ENCODE measurements at regions not wholly inside any gene's neighbourhood (a gene's known extent, or its start where the extent isn't known, plus 50 kb on each side); places are given as distances from the start of the nearest gene placed in this dataset.
"Not testable (repeated sequence)": the region's sequence is repeated elsewhere in the genome, so short reads cannot be mapped to it uniquely, and the experiment has no call there.

DNA sequence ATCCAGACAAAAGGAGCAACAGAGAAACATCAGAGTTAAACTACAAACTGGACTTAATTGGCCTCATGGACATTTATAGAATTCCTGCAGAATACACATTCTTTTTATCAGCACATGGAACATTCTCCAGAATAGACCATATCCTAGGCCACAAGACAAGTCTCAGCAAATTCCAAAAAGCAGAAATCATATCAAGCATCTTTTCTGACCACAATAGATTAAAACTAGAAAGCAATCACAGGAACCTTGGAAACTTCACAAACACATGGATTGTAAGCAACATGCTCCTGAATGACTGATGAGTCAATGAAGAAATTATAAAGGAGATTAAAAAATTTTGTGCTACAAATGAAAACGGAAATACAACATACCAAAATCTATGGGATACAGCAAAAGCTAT, 526.7 kb downstream of the PCDH7 start:
- no peaks in the 10 kb centered on the region for H3K27me3 ChIP-seq
- 89% methylated on average over 1 of the region's 1 CpG for WGBS (ENCODE audit: low lambda C conversion rate, missing lambda C conversion rate)
- no peaks in the 10 kb centered on the region for H3K9me2 ChIP-seq (replicated peaks; ENCODE audit: insufficient read depth)
- no peaks in the 10 kb centered on the region for H3K9me3 ChIP-seq (ENCODE audit: low read depth)
- no peak for TF ChIP-seq CTCF (IDR thresholded peaks at IDR 0.05; ENCODE audit: poor library complexity)
- TF ChIP-seq EZH2 (IDR thresholded peaks at IDR 0.05; ENCODE audit: borderline replicate concordance), result no peak
- no peak for TF ChIP-seq EZH2phosphoT487 (IDR thresholded peaks at IDR 0.05; ENCODE audit: low read depth, severe bottlenecking, unreplicated experiment)
- H3K4me3 ChIP-seq, result no peak overlapping the region
- H3K27ac ChIP-seq, result no peak overlapping the region
- no peaks in the 10 kb centered on the region for H3K4me1 ChIP-seq (ENCODE audit: insufficient read depth)
- no peaks in the 10 kb centered on the region for H3K79me2 ChIP-seq
- no peak overlapping the region for H3K4me2 ChIP-seq
- no peaks in the 10 kb centered on the region for H3K36me3 ChIP-seq (replicated peaks; ENCODE audit: insufficient read depth, low read depth)
- H2AFZ ChIP-seq, result no peak overlapping the region
- DNase-seq (ENCODE audit: low spot score), result no peak
- no peaks in the 10 kb centered on the region for H4K20me1 ChIP-seq (ENCODE audit: insufficient read depth, poor library complexity, severe bottlenecking)

DNA sequence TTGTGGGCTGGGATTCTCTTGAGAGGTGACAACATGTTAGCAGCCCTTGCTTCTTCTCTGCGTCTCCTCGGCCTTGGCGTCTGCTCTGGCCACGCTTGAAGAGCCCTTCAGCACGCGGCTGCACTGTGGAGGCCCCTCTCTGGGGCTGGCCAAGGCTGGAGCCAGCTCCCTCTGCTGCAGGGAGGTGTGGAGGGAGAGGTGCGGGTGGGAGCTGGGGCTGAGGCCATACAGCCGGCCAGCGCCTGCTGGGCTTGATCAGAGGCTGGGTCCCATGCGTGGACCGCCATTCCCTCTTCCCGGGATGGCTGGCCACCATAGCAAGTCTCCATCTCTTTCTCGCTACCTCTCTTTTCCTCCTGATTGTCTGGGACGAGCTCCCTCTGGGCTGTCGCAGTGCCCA, 539.0 kb downstream of the PCDH7 start:
- TF ChIP-seq EZH2phosphoT487 (IDR thresholded peaks at IDR 0.05; ENCODE audit: low read depth, severe bottlenecking, unreplicated experiment) (no peak), EZH2 (IDR thresholded peaks at IDR 0.05; ENCODE audit: borderline replicate concordance) (no peak), CTCF (IDR thresholded peaks at IDR 0.05; ENCODE audit: poor library complexity) (no peak)
- no peaks in the 10 kb centered on the region for H3K9me2 ChIP-seq (replicated peaks; ENCODE audit: insufficient read depth)
- H3K36me3 ChIP-seq (replicated peaks; ENCODE audit: insufficient read depth, low read depth), result no peaks in the 10 kb centered on the region
- no peak for DNase-seq (ENCODE audit: low spot score)
- no peaks in the 10 kb centered on the region for H4K20me1 ChIP-seq (ENCODE audit: insufficient read depth, poor library complexity, severe bottlenecking)
- H3K4me2 ChIP-seq, result no peak overlapping the region
- H3K27me3 ChIP-seq, result no peaks in the 10 kb centered on the region
- H3K4me1 ChIP-seq (ENCODE audit: insufficient read depth), result no peaks in the 10 kb centered on the region
- no peaks in the 10 kb centered on the region for H3K79me2 ChIP-seq
- H3K4me3 ChIP-seq, result no peak overlapping the region
- H3K27ac ChIP-seq, result no peak overlapping the region
- no peaks in the 10 kb centered on the region for H3K9me3 ChIP-seq (ENCODE audit: low read depth)
- WGBS (ENCODE audit: low lambda C conversion rate, missing lambda C conversion rate), result 95% methylated on average over 15 of the region's 15 CpGs
- H2AFZ ChIP-seq, result no peak overlapping the region

DNA sequence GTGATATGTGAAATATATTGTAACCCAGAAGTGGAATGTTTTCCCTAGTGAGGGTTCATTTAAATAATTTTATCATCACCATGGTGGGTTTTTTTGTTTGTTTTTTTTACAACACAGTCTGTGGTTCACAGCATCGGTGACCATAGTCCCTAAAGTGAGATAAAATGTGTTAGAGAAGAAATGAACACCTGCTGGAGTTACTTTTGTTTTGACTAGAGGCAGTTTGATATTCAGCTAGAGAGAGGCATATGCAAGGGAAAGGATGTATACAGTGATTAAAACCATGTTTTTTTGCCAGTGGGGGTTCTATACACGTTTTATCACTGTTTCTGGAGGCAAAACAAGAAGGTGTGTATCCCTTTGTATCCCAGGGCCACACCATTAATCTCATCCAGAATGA, 541.5 kb downstream of the PCDH7 start:
- H3K4me2 ChIP-seq, result no peak overlapping the region
- H3K4me1 ChIP-seq (ENCODE audit: insufficient read depth), result no peaks in the 10 kb centered on the region
- H2AFZ ChIP-seq, result no peak overlapping the region
- TF ChIP-seq EZH2 (IDR thresholded peaks at IDR 0.05; ENCODE audit: borderline replicate concordance) (no peak), CTCF (IDR thresholded peaks at IDR 0.05; ENCODE audit: poor library complexity) (no peak), EZH2phosphoT487 (IDR thresholded peaks at IDR 0.05; ENCODE audit: low read depth, severe bottlenecking, unreplicated experiment) (no peak)
- H3K9me3 ChIP-seq (ENCODE audit: low read depth), result no peaks in the 10 kb centered on the region
- no peak for DNase-seq (ENCODE audit: low spot score)
- H4K20me1 ChIP-seq (ENCODE audit: insufficient read depth, poor library complexity, severe bottlenecking), result no peaks in the 10 kb centered on the region
- WGBS (ENCODE audit: low lambda C conversion rate, missing lambda C conversion rate), result 41% methylated on average over 2 of the region's 2 CpGs
- H3K4me3 ChIP-seq, result no peak overlapping the region
- H3K9me2 ChIP-seq (replicated peaks; ENCODE audit: insufficient read depth), result no peaks in the 10 kb centered on the region
- H3K27ac ChIP-seq, result no peak overlapping the region
- H3K79me2 ChIP-seq, result no peaks in the 10 kb centered on the region
- H3K36me3 ChIP-seq (replicated peaks; ENCODE audit: insufficient read depth, low read depth), result no peaks in the 10 kb centered on the region
- H3K27me3 ChIP-seq, result no peaks in the 10 kb centered on the region

DNA sequence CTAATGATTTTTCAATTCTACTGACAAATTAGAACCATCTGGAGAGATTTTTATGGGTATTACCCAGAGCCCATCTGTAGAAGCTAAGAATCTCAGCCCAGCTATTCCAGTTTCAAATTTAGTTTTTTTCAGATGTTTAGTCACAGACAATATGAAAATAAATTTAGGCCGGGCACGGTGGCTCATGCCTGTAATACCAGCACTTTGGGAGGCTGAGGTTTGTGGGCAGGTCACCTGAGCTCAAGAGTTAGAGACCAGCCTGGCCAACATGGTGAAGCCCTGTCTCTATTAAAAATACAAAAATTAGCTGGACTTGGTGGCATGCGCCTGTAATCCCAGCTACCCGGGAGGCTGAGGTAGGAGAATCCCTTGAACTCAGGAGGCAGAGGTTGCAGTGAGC, 545.9 kb downstream of the PCDH7 start:
- not testable (repeated sequence) for H3K4me3 ChIP-seq; H3K79me2 ChIP-seq; H3K36me3 ChIP-seq (replicated peaks; ENCODE audit: insufficient read depth, low read depth); H3K27me3 ChIP-seq; H4K20me1 ChIP-seq (ENCODE audit: insufficient read depth, poor library complexity, severe bottlenecking); DNase-seq (ENCODE audit: low spot score); H3K4me2 ChIP-seq; H3K4me1 ChIP-seq (ENCODE audit: insufficient read depth); H2AFZ ChIP-seq; H3K9me2 ChIP-seq (replicated peaks; ENCODE audit: insufficient read depth); H3K9me3 ChIP-seq (ENCODE audit: low read depth); H3K27ac ChIP-seq
- 83% methylated on average over 4 of the region's 4 CpGs for WGBS (ENCODE audit: low lambda C conversion rate, missing lambda C conversion rate)
